ENCODE measurements at regions not wholly inside any gene's neighbourhood (a gene's known extent, or its start where the extent isn't known, plus 50 kb on each side); places are given as distances from the start of the nearest gene placed in this dataset.

DNA sequence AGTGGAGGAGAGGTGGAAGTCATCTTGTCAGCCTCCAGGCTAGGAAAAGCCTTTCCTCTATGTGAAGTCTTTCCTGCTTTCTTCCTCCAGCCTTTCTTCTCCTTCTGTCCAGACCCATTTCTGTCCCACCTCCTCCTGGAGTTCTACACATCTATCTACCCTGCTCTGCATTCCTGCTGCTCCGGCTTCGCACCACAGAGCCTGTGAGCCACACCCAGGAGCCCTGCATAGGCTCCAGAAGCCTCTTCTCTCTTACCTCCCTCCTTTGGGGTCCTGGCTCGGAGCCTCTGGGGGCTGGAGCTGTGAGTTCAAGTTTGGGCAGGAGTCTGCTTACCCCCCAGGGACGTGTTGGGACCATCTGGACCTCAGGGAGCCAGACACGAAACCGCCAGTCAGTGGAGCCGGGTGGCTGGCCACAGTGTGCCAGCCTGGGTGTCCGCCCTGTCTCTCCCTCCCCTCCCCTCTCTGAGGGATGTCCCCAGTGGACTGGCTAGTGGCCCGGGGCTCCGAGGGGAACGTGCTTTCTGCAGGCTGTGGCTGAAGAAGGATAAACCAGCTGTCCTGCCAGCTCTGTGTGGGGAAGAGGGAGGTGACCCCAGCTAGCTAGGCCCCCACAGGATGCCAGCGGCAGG is 99.2 kb downstream of the VEGFA start:
- no peak for DNase-seq (ENCODE audit: low read depth)

DNA sequence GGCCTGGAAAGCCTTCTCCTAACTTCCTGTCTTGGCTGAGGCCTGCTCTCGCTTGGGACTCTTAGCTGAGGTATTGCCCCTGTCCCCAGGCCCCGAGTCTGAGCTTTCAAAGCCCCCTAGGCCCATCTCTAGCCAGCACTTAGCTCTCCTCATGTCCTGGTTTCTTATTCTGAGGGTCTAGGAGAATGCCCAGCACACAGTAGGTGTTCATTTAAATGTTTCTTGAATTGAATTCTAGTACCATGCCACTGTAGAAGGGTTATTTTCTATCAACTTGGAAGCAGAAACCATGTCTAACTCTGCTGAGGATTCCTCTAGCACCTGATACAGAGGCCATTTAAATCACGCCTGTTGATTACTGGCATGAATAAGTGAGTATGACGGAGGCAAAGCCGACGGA is 98.5 kb downstream of the VEGFA start:
- no peak for DNase-seq (ENCODE audit: low read depth)

DNA sequence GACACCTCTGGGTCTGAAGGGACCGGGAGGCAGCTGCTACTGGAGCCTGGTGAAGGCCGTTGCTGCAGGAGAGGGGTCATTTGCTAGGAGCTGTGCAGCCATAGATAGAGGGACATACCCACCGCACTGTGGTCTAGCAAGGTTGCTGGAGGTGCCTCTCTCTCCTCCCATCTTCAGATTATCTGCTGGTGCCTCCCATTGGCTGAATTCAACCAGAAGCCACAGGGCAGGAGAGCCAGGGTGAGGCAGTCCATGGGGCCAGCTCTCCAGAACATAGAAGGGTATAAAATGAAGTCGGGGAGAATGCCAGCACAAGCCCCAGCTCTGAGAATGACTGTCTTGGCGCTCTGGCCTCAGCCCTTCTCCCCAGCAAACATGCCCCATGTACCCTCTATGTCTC is 98.0 kb downstream of the VEGFA start:
- DNase-seq (ENCODE audit: low read depth), result no peak

DNA sequence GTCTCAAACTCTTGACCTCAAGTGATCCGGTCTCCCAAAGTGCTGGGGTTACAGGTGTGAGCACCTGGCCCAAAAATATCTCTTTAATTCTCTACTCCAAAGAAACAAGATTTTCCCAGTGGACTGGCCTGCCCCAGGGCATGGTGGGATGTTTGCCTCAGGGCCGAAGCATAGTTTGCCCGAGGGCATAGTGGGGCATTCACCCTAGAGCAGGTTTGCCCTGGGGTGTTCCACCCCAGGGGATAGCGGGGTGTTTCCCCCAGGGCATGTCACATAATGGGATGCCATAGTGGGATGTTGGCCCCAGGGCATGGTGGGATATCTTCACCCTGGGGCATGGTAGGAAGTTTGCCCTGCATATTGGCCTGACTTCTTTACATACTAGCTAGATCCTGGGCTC is 97.2 kb downstream of the VEGFA start:
- no peak for DNase-seq (ENCODE audit: low read depth)

DNA sequence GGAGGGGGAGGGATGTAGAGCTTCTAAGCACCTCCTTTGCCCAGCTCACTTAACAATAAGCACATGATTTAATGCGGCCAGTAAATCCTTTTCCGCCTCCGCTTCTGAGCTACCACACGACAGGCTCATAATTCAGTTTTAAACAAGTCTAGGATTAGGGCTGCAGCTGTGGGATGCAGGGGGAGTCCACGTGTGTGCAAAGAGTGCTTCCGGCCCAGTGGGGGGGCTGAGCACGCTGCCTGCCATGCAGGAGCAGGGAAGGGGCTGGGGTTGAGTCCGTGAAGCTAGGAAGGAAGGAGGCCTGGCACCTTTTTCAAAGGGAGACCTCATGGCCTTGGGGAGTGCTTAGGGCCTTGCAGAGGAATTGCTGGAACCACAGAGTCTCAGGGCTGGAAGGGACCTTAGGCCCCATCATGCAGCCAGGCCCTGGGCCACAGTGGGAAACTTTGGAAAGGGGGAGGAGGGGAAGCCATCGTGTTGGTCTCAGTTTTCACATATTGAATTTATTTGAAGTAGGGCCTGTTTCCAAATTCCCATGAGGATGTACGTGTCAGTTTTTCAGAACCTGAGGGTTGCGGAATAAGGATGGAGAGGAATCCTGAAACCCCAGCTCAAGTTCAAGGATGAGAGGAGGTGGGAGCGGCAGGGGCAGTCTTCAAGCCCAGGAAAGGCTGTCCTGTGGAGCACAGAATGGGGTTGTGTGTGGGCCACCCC is 96.1 kb downstream of the VEGFA start:
- DNase-seq (ENCODE audit: low read depth), result no peak

DNA sequence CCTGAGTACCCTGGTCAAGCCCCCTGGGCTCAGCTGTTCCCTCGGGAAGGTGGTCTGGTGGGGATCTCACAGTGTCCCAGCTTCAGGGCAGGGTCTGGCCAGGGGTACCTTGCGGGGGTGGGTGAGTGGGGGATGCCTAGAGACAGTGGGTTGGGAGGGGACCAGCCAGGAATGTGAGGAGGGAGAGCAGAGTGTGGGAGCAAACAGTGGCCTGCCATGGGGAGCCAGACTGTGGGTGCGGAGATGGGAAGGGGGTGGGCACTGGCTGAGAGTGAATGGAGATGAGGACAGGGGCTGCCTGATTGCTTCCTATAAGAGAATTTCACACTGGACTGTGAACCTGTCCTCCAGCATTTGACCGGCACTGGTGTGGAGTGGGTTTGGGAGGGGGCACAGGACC is 95.1 kb downstream of the VEGFA start:
- DNase-seq (ENCODE audit: low read depth), result no peak

DNA sequence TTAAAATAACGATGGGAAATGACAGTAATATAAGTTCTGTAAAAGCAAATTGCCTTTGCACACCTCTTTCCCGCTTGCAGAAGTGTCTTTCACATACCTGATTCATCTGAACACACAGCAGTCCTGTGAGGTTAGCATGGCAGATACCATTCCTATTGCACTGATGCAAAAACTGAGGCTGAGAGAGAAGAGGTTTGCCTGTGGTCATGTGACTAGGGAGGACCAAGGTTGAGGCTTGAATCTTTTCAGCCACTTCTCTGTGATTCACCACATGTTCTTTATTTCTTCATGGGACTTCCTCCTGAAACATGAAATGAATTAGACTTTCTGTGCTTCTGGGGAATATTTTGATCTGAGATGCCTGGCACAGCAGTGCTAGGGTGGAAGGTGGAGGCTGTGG is 92.9 kb downstream of the VEGFA start:
- no peak for DNase-seq (ENCODE audit: low read depth)

DNA sequence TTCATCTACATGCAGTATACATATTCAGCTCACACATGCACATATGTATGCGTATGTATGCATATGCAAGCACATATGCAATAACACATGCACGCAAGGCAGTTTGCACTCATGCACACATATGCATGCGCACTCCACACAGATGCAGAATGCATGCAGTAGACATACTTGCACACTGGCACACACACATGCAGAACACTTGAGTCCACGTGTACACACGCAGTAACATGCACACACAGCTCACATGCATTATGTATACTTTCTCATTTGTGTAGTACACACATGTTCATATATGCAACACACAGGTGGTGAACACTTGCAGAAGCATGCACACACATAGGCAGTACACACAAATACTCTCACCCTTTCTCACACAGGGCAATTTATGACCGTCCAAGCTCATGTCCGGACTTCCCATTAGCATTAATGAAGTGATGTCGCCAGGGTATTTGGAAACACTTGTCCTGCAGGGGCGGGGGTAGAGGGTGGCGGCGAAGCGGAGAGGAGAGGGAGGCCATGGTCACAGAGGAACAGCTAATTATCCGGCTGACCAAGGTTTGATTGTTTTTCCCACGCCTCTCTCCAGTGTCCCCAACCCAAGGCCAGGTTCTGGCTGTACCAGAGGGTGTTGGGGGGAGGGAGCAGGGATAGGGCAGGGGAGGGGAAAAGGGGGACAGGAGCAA is 91.3 kb downstream of the VEGFA start:
- no peak for DNase-seq (ENCODE audit: low read depth)

DNA sequence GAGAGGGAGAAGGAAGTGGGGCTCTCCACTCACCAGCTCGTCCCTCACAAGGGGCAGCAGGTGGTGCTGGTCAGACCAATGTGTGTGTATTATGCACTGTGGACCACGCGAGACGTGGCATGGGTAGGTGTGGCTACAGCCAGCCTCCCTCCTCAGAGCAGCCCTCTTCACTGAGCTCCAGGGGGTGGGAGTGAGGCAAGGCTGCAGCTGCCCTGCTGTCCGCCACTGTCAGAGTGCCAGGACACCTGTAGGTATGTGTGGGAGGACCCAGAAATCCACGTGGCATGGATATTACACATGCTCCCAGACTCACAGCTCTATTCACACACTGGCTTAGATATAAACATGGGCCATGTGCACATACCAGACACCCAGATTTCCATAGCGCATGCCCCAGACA is 90.3 kb downstream of the VEGFA start:
- DNase-seq (ENCODE audit: low read depth), result no peak

DNA sequence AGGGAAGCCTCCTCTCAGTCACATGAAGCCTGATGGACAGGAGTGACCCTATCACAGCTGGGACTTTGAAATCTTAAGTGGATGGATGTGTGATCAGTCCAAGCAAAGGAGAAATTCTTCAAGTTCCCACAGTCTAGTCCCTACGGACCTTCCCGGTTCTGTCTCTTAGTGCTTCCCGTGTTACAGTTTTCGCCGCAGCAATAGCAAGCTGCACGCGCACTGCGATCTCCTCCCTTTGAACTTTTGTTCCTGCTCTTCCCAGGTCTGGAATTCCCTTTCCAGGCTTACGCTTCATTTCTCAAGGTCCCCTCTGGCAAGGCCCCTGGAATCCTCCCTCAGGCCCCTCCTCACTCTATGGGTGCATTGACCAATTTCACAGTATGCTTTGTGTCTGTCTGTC is 89.2 kb downstream of the VEGFA start:
- DNase-seq (ENCODE audit: low read depth), result no peak

DNA sequence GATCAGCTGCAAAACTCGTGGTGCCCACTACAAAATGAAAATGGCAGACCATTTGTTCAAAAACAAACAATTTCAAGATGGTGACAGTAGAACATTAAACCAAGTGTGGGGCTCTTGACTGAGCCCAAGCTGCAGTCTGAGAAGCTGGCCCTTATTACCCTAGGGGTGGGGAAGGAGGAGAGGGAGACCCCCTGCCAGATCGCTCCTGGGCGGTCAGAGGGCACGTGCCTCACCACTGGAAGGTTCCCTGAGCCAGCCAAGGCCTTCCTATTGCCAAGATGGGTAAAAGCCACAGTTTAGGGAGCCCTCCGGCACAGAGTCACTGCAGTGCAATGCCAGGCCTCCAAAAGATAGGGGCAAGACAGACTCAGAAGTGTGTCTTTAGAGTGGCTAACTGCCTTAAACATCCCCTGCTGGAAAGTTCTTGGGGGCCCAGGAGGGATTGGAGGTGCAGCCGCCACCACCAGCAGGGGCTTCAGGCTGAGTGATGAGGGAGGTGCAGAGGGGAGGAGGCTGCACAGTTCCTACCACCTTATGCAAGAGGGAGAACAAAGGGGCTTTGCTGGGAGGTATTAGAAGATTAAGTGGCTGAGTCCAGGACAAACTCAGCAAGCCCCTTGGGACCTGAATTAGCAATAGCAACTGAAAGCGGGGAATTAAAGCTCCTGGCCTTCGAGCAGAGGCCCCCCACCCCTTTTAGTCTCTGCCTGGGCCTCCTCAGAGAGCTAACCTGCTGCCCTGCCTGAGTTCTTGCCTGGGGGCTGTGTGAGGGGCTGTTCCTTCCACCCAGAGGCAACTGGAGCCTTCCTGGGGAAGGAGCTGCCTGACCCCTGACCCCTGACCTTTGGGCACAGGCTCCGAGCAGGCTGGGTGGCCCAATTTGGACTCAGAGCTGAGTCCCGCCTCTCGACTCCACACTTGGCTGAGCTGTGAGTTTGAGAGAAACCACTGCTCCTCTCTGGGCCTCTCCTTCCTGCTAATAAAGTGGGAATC is 88.4 kb downstream of the VEGFA start:
- DNase-seq (ENCODE audit: low read depth), result no peak

DNA sequence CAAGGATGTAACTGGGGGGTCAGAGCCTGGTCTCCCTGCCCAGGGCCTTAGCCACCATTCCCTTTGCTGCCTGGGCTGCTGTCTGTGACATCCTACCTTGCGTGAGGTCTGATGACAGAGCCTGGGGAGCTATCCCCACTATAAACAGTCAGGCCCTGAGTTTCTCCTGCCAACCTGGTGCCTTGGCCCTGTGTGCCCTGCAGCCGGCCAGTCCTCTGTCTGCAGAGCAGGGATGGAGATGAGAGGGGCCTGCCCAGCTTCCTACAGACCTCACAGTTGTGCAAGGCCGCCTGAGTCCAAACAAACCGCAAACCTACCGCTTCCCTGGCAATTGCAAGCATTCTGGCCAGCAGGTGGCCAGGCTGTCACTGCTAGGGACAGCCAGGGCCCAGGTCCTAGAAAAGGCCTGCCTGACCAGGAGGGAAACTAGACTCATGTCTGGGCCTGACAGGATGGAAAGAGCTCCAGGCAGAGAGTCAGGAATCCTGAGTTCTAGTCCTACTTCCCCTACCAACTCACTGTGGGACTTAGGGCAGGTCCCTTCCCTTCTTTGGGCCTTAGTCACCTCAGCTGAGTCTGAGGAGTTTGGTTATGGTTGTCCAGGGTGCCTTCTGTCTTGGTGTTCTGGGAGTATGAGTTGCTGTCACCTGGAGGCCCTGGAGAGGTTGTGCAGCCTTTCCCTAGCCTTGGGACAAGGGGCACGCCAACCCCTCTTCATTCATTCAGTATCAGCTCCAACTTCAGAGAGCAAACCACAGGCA is 86.2 kb downstream of the VEGFA start:
- no peak for DNase-seq (ENCODE audit: low read depth)

DNA sequence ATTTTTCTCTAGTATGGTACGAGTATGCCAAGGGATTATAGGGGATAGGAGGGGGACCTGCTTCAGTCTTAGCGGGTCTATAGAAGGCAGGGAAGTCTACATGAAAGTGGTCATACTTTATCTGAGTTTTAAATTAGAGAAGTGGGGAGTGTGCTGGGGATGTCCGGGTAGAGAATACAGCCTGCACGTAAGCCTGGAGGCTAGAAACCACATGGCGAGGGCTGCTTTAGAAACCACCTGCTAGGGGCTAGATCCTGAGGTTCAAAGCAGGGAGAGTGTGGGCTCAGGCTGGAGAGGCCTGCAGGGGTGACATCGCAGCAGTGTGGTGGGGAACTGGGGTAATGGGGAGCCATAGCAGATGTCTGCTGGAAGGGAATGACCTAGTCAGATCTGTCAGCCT is 85.2 kb downstream of the VEGFA start:
- DNase-seq (ENCODE audit: low read depth), result no peak

DNA sequence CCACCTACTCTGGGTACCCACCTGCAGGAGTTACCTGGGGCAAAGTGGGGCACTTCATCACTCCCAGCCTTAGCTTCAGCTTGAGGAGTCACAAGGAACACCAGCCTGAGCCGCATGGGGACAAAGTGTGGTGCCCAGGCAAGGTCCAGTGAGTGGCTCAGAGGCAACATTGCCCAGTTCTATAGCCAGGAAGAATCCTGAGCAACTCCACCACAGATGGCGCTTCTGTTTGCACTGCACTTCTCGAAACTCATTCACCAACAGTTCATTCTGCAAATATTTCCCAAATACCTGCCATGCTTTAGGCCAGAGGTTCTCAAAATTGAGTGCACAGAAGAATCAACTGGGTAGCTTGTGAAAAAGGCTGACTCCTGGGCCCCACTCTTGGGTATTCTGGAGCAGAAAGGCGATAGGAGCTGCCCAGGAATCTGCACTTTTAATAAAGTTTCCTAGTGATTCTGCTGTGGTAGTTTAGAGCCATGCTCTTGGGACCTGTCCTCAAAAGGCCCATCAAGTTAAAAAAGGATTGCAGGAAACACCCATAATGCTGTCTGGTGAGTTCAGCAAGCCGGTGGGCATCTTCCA is 83.1 kb downstream of the VEGFA start:
- no peak for DNase-seq (ENCODE audit: low read depth)

DNA sequence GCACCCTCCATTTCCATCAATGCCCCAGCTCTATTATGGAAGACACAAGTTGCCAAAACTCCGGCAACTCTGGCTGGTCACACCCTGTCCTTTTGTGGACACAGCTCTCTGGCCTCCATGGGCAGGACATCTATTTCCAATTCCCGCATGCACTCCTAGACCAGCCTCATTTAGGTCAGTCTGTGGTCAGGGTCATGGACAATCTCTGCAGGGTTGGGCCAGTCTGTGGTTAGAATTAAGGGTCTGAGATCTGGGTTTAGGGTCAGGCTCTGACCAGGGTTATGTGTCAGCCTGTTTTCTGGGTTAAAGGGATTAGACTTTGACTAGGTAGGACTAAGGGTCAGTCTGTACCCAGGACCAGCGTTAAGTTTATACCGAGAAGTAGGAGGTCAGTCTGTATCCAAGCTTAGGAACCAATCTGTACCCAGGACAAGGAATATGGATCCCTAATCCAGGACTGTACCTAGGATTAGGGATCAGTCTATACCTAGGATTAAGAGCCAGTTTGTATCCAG is 82.4 kb downstream of the VEGFA start:
- DNase-seq (ENCODE audit: low read depth), result no peak

DNA sequence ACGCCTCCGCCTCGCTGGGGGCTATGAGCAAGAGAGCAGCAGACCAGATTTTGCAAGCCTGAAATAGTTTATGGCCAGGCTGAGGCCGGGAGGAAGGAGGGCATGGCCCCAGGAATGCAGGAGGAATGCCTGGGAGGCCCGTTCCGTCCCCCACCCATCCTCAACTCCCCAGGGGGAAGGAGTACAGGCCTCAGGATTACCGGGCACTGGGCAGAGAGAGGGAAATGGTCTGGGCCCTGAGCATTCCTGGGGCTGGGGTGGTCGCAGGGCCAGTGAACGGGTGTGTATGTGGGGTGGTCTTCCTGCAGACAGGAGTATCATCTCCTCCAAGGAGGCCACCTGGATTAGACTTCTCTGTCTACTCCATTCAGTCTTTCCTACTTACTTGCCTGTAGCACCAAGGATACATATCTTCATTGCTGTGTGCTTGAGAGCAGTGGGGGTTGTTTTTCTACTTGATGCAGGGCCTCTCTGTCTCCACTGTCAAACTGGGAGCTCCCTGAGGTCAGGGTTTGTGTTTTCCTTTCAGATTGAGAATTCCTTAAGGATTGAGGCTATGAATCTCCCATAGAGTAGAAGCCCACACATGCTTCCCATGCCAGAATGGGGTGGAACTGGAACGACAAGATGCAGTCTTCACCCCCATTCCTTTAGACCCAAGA is 81.3 kb downstream of the VEGFA start:
- no peak for DNase-seq (ENCODE audit: low read depth)

DNA sequence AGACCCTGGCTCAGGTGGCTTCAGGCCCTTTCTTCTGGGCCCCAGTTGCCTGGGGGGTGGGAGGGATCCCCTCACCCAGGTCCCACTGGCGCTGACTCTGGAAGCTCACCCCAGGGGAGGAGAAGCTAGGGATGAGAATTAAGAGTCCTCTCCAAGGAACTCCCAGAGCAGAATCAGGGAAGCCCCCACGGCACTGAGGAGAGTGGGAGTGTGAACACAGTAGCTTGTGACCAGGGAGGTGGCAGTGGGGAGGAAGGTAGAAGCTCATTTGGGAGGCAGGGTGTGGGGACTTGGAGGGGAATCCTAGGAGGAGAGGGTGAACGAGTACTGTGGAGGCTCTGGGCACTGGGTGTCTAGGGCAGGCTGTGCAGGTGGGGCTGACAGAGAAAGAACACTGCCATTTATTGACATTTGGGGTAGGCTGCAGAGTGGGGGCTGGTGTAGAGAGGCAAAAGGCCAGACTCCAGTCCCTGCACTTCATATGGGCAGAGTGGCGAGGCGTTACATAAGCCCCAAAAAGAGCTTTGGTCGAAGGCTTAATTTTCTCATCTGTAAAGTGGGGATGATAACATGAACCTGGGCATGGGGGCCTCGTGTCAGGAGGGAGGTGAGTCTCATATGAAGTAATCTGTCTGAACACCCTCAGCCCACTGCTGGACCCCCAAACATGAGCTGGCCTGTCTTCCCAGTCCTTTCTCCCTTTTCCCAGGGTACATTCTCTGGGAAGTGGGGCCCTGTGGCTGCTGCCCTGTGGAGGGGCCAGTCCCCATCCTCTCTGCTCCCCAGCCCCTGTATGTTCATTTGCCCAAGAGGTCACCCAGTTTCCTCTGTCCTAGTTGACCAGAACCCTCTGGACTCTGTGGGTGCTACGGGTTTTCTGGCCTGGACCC is 80.5 kb downstream of the VEGFA start:
- DNase-seq (ENCODE audit: low read depth), result no peak

DNA sequence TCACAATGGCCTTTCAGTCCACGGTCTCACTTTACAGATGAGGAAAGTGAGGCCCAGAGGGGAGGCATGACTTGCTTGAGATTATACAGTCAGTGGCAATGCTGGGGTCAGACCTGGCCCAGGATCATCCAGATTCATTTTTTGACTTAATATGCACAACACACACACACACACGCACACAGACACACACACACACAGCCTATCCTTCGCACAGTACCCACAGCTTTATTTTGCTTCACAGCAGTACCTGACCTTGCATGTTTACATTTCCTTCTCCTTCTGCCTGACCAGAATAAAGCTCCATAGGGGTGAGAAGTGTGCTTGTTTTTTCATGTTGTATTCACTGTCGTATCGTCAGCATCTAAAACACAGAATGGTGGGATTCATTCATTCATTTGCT is 79.8 kb downstream of the VEGFA start:
- DNase-seq (ENCODE audit: low read depth), result no peak

DNA sequence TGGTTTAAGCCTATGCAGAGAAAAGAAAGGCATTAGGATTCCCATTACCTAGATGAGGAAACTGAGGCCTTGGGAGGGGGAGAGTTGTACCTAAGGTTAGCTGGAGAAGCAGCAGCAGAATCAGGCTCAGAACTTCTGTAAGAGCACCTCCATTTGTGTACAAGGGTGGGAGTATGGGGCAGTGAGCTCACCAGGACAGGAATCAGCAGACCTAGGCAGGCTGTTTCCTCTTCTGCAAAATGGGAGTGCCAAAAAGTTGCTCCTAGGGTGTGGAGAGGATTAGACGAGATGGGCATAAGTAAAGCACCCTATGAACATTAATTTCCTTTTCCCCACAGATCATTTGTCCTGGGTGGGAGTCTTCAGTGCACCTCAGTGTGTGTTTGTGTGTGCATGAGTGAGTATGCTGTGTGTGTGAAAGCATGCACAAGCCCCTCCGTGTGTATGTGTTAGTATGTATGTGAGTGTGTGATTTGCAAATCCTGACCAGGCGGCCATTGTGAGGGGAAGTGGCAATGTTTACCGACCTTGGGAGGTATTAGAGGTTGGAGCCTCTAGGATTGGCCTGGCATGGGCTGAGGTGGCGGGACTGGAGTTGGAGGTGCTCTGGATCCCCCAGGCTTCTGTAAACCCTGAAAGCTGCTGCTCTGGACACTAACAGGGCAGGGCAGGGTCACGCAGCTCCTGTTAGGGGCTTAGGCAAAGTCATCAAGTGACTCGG is 78.8 kb downstream of the VEGFA start:
- no peak for DNase-seq (ENCODE audit: low read depth)
